C4-2B (cell line): ENCODE measurements at regions not wholly inside any gene's neighbourhood (a gene's known extent, or its start where the extent isn't known, plus 50 kb on each side); places are given as distances from the start of the nearest gene placed in this dataset.

Experiments
- ZFX ChIP-seq: fragments of 450-650 bp; IDR thresholded peaks from 2 replicates; pipeline ENCODE4 v1.6.1; 2017
- TF ChIP-seq, protein P1 (sequence below): fragments of 450-650 bp; conservative IDR thresholded peaks from 2 replicates; pipeline ENCODE4 v1.5.1; 2017; ENCODE audit warnings: mild to moderate bottlenecking

DNA sequence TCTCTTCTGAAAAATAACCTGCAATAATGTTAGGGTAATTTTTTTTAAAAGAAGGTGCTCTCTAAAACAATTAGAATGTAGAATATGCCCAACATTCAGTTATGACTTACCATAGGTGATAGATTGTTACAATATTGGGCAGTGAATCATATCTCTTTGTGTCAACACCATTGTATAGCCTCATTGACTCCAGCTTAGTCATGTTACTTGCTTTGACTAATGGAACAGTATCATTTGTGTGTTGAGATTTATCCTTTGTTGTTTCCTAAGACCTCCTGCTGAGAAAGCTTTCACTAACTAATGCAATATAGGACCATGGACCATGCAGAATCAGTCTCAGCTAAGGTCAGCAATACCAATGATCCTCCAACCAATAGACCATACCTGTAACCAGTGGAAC lies 1106.4 kb downstream of the SI start:
- TF ChIP-seq, protein P1, sequence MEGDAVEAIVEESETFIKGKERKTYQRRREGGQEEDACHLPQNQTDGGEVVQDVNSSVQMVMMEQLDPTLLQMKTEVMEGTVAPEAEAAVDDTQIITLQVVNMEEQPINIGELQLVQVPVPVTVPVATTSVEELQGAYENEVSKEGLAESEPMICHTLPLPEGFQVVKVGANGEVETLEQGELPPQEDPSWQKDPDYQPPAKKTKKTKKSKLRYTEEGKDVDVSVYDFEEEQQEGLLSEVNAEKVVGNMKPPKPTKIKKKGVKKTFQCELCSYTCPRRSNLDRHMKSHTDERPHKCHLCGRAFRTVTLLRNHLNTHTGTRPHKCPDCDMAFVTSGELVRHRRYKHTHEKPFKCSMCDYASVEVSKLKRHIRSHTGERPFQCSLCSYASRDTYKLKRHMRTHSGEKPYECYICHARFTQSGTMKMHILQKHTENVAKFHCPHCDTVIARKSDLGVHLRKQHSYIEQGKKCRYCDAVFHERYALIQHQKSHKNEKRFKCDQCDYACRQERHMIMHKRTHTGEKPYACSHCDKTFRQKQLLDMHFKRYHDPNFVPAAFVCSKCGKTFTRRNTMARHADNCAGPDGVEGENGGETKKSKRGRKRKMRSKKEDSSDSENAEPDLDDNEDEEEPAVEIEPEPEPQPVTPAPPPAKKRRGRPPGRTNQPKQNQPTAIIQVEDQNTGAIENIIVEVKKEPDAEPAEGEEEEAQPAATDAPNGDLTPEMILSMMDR, result no peak
- no peak for TF ChIP-seq ZFX
